Left kidney (tissue), 1 donor: ENCODE measurements at regions not wholly inside any gene's neighbourhood (a gene's known extent, or its start where the extent isn't known, plus 50 kb on each side); places are given as distances from the start of the nearest gene placed in this dataset.
A peak's percentile ranks its signal among the peaks of the same experiment; 100 is the strongest.

Source experiments
- DNase-seq: peaks from one replicate; pipeline ENCODE4 v3.0.0-alpha.2; 2013

DNA sequence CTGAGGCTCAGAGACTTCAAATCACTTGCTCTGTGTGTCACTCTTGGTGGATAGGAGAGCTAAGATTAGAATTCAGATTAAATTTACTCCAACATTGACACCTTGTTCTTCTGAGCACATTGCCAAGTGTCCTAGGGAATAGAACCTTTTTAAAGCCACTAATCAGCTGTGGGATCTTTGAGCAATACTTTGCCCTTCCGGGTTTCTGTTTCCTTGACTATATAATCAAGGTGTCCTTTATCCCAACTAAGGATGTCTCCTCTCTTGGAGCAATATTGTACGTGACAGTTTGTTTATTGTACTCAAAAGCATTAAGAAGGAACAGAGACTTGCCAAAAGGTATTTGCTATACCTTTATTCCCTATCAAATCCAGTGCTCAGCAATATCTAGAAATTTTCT, 170.9 kb upstream of the CADPS start:
- no peak for DNase-seq

DNA sequence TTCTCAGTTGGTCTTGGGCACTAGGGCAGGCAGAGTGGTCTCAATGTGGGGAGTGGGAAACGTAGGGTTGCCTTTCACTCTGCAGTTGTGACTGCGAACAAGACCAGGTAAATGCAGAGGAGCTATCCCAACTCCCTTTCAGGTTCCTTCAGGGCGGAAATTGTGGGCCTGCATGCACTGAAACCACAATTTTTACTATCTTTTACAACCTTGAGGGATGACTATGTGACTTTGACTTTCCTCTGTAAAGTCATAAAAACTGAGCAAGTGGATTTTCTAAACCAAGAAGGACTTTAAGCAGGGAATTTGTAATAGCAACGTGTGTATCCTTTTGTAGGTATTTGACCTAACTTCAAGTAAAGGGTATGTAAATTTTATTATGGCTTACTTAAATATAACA, 171.4 kb upstream of the CADPS start:
- DNase-seq: no peak

DNA sequence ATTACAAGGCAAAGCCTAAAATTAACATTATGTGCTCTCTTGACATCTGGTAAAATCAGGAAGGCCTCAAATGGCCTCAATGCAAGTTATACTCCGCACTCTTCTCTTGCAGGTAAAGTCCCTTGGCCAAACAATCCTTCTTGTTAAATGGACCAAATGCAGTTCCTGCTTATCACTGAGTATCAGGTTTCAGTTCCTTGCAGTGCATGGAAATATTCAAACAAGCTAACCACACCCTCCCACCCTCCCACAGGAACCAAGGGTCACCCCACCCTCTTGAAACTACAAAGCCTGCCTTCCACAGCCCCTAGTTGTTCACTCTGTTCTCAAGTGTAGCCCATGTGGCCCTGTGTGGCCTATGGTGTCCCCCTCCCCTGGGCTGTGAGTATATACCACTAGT, 171.9 kb upstream of the CADPS start:
- no peak for DNase-seq

DNA sequence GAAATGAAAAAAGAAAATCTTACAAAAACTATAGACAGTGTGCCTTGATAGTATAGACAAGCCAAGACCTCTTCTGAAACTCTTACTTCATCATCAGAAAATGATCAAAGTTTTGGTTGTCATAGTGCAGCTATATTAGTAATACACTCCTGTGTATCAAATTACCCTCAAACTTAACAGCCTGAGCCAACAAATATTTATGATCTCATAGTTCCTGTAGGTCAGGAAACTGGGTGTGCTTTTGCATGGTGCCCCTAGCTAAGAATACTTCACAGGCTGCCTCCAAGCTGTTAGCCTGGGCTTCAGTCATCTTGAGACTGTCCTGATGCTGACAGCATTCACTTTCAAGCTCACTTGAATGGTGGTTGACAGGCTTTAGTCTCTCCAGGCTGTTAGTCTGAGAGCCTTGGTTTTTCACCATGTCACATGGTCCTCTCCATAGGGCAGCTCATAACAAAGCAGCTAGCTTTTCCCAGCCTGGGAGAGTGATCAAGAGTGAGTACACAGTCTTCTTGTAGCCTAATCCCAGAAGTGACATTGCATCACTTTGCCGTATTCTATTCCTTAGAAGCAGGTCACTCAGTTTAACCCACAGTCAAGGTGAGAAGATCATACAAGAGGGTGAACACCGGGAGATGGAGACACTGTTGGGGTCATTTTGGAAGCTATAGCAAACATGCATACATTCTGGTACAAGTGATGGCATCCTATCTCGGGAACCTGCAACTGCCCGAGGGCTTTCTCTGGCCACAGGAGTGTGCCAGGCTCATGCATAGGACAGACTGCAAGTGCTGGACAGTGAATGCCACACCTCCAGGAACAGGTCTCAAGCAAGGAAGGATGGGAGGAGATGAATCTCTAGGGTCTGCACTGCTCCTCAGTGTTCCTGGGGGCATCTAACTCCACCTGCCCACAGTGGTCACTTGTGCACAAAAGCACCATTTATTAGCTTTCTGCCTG, 173.4 kb upstream of the CADPS start:
- no peak for DNase-seq

DNA sequence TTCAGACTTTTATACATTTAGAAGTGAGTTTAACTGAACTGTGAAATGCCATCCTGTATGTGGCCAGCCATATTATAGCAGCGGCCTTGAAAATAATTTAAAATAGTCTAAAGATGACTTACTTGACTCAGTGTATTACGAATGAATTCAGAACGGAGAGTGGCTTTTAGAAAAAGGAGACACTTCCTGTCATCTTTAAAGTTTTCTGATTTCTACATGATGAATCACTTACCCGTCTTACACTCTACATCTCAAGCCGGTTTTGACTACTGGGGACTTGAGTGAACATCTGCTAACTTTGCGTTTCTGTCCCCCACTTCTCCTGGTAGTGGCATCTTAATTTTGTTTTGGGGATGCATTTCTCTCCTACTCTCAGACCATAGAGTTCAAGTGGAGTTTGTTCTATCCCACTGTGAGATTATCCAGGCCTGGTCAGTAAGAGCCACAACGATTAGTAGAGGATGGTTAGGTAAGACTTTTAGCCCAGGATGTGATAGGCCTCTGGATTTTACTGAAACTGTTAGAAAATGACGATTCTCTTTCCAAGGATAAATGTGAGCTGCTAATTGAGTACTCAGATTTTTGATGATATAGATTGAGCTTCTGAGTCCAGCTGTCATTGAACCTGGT, 175.4 kb upstream of the CADPS start:
- no peak for DNase-seq

DNA sequence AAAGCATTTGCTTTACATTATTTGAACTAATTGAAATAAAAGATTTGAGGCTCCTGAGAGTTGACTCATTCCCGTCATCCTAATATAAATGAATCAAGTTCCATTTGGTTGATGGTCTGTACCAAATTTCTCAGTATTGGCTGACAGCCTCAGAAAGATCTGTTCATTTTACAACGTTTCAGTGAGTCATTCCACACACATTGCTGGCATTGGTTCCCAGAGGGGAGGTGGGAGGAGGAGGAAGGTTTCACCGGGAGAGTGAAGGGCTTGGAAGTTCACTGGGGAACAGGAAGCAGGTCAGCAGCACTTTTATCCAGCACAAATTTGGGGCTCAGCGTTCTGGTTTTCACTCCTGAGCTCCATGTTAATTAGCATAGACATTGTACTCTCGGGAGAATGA, 176.7 kb upstream of the CADPS start:
- DNase-seq: no peak

DNA sequence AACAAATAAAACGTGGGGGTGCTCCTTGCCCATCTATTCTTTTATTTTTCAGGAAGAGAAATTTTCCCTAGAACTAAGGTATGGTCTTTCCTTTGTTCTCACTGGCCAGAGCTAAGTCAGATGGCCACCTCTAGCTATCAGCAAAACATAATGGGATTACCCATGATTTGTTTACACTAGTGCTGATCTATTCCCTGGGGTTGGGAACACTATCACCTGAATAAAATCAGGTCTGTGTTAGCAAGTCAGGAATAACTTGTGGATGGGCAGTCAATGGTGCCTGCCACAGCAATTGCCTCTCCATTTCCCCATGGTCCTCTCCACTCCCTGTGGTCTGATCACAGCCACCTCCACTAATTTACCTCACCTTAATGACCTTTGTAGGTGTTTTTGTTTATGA, 181.7 kb upstream of the CADPS start:
- DNase-seq: no peak

DNA sequence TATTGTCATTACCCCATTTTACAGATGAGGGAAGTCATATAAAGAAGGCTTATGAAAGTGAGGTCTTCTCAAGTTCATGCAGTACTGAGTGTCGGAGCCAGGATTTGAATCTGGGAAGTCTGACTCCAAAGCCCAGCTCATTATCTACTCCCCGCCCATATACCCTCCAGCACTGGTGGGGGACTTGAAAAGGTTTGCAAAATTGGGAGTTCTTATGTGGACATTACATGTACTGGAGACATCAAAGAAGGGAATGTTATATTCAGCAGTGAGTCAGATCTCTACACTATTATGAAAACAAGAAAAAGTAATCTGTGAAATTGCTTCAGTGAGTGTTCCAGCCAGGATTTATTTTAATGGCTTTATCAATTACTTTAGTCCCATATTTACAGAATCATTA, 185.2 kb upstream of the CADPS start:
- DNase-seq: no peak

DNA sequence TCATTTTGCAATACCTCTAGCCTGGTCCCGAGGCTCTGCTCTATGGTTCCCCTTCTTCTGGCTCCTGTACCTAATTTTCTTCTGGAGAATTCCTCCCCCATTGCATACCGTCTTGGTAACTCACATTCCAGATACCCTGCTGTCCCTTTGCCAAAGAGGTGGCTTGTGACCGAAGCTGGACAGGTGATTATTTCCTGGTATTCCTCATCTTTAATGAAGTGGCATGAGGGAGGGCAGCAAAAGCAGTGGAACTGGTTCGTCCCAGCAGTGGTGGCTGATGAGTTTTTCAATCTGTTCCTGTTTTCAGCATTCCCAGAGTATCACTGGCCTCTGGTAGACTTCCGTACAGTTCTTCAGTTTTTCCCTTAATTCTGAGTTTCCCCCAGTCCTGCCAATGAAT, 186.2 kb upstream of the CADPS start:
- DNase-seq: no peak

DNA sequence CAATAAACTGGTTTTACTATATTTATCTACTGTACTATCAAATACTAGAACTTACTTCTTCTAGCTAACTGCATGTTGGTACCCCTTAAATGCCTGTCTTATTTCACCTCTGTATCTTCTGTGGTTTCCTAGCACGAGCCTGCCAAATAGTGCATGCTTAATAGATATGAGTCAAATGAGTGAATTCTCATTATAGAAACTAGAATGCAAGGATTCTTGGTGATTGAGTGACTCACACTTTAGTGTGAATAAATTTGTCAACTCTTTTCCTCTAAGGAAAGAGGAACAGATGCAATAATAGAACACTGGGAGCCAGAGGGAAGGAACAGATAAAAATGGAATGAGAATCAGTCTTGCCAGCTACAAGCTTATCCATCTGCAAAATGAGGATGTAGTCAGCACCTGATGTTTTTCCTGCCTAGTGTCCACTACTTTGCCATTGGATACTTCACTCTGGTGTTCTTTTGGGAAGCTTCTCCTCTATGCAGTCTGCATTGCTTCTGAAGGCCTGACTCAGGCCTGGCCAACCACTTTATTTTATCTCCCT, 189.1 kb upstream of the CADPS start:
- DNase-seq: no peak

DNA sequence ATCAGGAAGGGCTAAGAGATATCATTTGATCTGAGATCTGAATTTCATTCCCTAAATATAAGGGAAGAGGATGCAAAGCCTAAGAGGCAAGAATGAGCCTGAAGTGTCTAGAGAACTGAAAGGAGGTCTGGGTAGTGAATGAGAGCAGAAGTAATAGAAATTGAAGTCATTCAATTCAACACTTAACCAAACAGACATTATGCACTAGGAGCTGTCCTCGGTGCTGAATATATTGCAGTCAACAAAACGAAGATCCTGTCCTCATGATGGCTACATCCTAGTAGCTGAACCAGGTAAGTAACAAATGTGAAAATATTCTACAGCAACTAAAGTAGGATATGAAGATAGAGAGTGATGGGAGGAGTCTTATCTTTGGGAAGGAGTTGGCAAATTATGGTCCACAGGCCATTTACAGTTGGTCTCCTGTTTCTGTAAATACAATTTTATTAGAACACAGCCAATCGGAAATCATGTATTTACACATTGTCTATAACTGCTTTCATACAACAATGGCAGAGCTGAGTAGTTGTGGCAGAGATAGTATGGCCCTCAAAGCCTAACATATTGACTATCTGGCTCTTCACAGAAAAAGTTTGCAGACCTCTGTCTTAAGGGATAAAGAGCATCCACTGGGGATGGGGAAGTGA, 192.9 kb upstream of the CADPS start:
- DNase-seq: peak; percentile 79

DNA sequence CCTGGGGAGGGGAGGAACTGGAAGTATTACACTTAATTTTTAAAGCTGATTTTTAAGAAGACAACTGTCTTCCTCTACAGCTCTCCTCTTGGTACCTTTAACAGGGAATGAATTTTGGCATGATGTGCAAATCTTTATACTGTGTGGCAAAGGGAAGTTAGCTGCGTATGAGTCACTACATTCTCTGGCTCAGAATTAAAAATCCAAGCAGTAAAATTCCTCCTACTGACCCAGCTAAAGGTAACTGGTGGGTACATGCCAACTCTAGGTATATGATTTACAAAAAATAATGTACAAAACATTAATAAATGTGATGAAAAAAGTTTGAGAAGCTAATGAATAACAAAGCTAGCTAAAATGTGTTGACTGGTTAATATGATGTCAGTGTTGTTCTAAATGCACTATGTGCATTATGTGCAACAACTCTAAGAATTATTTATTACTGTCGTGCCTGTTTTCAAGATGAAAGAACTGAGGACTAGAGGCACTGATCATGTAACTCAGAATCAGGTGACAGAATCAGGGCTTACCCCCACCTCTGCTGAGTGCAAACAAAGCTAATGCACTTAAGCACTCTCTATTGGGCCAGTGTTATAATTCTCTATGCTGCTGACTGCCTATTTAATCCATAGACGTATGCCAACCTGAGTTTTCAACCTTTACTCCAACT, 194.7 kb upstream of the CADPS start:
- no peak for DNase-seq

DNA sequence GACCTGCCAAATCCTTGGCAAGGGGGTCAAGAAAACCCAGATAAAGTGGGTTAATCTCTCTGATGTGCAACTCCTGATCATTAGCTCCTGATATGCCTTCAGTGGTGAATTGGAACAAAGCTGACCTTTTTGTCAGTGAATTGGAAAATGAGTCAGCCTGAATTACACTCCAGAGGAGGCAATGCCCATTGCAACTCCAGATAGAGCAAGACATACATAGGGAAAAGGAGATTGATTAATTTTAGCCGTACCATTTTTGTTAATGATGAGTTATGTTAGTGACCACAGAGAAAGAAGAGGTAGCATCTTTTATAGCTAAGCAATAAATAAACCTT, 195.2 kb upstream of the CADPS start:
- DNase-seq: no peak

DNA sequence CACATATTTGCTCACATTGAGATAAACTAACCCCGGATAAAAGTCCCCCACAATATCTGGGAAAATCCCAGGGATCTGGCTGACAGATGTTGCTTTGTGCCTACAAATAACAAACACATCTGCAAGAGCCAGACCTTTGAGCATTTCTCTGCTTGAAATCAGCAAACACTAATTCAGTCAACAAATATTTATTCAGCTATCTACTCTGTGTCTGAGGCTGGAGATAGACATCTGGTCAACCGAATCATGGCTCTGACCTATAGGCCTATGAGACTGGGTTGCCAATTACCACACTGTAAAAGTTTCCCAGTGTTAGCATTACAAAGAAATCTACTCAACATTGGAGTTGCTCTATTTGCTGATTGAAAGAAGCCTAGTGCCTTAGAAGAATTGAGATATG, 201.1 kb upstream of the CADPS start:
- no peak for DNase-seq

DNA sequence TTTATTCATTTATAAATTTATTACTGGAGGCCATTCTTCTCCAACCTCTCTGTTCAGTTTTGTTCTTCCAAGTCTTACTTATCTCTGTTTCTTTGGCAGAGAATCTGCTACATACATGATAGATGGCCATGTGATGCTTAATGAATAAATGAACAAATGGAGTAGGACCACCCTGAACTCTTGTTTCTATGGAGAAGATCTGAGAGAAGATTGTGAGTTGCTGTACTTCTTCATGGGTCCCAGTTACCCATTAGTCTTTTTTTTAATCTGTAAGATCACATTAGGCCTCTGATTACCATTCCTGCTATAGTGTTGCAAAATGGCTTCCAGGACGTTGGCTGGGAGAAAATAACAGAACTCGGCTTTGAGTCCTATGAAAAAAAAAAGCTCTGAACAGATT, 191.9 kb upstream of the SYNPR start:
- DNase-seq: no peak

DNA sequence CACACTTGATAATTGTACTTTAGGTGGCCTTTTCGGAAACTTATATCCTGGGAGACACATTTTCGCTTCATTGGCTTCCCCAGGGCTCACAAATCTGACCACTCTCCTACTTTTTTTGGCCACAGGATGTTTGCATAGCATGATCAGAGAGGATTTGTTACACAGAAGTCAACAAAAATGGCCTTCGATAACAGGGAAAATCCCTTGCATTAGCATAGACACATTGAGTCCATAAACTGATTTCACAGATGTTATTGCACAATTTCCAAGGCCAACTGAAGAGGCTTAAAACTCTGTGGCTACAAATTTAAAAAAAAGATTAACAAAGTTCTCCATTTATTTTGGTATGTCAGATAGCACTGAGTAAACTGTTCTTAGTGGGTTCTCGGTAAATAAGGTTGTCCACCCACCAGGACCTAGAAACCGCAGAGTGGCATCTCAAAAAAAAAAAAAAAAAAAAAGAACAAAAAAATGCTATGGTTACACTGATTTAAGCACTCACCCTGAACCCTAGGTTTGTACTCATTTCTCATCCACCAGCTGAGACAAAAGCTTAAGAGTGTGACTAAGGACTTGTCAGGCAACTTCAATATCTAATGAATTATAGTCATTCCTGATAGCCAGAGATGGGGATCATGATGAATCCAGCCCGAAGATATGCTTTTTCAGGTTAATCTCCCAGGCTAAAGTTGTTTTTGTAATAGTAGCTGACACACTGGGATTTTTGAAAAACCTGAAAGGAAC, 188.9 kb upstream of the SYNPR start:
- no peak for DNase-seq

DNA sequence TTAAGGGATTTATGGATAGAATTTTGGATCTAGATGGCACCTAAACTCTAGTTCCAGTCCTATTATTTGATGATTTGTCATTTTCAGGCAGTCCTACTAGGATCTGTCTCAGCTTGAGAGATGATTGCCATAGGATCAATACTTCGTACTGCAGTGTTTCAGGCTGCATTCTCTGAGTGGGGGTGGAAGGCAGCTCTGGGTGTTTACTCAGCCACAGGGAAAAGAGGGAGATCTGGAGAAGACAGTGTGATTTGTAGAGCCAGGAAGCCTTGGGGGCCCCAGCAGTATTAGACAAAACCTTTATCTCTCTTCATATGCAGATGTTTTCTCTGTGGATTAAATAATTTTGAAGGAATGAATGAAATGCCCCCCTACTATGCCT, 188.4 kb upstream of the SYNPR start:
- no peak for DNase-seq

DNA sequence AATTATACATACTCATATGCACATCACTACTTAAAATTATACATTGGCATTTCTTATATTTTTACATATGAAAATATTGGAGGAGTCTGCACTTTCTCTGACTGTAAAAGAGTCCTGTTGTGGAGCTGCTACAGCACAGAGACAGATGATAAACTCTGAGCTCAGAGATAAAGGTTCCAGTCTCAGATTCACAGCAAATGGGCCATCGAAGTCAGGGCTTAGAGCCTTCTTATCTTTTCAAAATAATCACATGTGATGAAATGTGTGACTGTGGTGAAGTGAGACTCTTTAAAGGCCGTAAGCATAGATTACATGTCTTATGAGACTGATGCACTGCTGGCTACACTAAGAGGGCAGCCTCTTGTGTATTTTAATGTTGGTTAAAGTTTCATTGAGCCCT, 187.5 kb upstream of the SYNPR start:
- no peak for DNase-seq

DNA sequence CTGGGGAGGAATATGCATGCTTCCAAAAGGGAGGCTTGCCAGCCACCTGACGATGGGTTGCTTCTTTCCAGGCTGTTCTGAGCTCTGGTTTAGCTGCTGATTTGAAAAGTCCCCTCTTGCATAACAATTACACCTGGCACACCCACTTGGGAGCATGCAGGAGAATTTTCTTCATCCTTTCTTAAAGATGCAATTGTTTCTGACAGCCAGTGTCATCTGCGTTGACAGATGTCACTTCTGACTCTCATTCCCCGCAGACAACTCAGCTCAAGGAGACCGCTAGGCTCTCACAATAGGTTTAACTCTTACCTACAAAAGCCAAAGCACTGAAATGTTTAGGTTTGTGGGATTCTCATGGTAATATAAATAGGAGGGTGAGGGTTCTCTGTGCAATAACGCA, 185.6 kb upstream of the SYNPR start:
- DNase-seq: no peak

DNA sequence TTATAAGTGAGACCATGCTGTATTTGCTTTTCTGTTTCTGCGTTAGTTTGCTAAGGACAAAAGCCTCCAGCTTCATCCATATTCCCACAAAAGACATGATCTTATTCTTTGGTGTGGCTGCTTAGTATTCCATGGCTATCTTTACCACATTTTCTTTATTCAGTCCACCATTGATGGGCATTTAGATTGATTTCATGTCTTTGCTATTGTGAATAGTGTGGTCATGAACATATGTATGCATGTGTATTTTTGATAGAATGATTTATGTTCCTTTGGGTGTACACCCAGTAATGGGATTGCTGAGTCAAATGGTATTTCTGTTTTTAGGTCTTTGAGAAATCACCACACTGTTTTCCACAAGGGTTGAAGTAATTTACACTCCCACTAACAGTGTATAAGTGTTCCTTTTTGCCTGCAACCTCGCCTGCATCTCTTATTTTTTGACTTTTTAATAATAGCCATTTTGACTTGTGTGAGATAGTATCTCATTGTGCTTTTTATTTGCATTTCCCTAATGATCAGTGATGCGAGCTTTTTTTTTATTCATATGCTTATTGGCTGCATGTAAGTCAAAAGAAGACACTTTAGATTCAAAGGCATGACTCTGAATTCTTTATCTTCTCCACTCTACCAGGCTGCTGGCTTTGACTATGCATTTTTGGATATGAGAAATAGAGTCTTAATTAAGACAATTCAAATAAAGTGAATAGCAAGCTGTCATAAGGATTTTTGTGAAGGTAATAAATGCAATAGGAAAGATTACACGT, 183.3 kb upstream of the SYNPR start:
- no peak for DNase-seq
